ENCODE measurements at regions not wholly inside any gene's neighbourhood (a gene's known extent, or its start where the extent isn't known, plus 50 kb on each side); places are given as distances from the start of the nearest gene placed in this dataset.

GRCh38 chr1:189117072-189117770 lies 1360.4 kb downstream of the BRINP3 start:
- no peak for ATAC-seq (ENCODE audit: poor library complexity)
- no peaks in the 10 kb centered on the region for H3K27me3 Mint-ChIP-seq
- TF ChIP-seq CTCF (IDR thresholded peaks at IDR 0.05) = no peak

GRCh38 chr1:189121941-189122340 lies 1355.7 kb downstream of the BRINP3 start:
- intact Hi-C loops (cut with DNase I, micrococcal nuclease) = no loop called here
- H3K4me3 ChIP-seq (ENCODE audit: low read length) = no peak overlapping the region
- no peak for DNase-seq
- H3K27me3 ChIP-seq (ENCODE audit: control insufficient read depth in 1 of 2, insufficient read depth in 2 of 2, low read length in 2 of 2) = no peaks in the 10 kb centered on the region
- no peaks in the 10 kb centered on the region for H3K36me3 ChIP-seq (ENCODE audit: insufficient read depth, low read length)
- Mint-ChIP-seq H3K9me3 (no peaks in the 10 kb centered on the region), H3K27ac (no peak overlapping the region), H3K27me3 (no peaks in the 10 kb centered on the region), H3K4me1 (ENCODE audit: low read depth) (no peaks in the 10 kb centered on the region), H3K36me3 (ENCODE audit: low read depth) (no peaks in the 10 kb centered on the region), H3K4me3 (no peak overlapping the region)
- TF ChIP-seq CTCF (IDR thresholded peaks at IDR 0.05) = no peak
- no peaks in the 10 kb centered on the region for H3K4me1 ChIP-seq (ENCODE audit: insufficient read depth, low read length)
- POLR2A ChIA-PET = no interaction called here
- CTCF ChIA-PET = no interaction called here
- ATAC-seq (ENCODE audit: poor library complexity) = no peak
- no peaks in the 10 kb centered on the region for H3K9me3 ChIP-seq (ENCODE audit: control insufficient read depth in 1 of 2, insufficient read depth in 1 of 2, low read length in 2 of 2)
- H3K27ac ChIP-seq (ENCODE audit: low read depth in 1 of 2, low read length in 2 of 2) = no peak overlapping the region

More at GRCh38 chr1:189117072-189117770, 1360.4 kb downstream of the BRINP3 start:
- Histone ChIP-seq H3K4me1 (ENCODE audit: insufficient read depth, low read length) (no peaks in the 10 kb centered on the region), H3K36me3 (ENCODE audit: insufficient read depth, low read length) (no peaks in the 10 kb centered on the region), H3K9me3 (ENCODE audit: control insufficient read depth in 1 of 2, insufficient read depth in 1 of 2, low read length in 2 of 2) (no peaks in the 10 kb centered on the region), H3K27me3 (ENCODE audit: control insufficient read depth in 1 of 2, insufficient read depth in 2 of 2, low read length in 2 of 2) (no peaks in the 10 kb centered on the region), H3K27ac (ENCODE audit: low read depth in 1 of 2, low read length in 2 of 2) (no peak overlapping the region), H3K4me3 (ENCODE audit: low read length) (no peak overlapping the region)
- POLR2A ChIA-PET = no interaction called here
- no peak for DNase-seq
- H3K4me3 Mint-ChIP-seq = no peak overlapping the region
- CTCF ChIA-PET = no interaction called here
- no peak overlapping the region for H3K27ac Mint-ChIP-seq
- intact Hi-C loops (cut with DNase I, micrococcal nuclease) = no loop called here
- no peaks in the 10 kb centered on the region for H3K36me3 Mint-ChIP-seq (ENCODE audit: low read depth)
- H3K9me3 Mint-ChIP-seq = peaks cover 5% of the 10 kb centered on the region
- no peaks in the 10 kb centered on the region for H3K4me1 Mint-ChIP-seq (ENCODE audit: low read depth)

- H3K4me3 Mint-ChIP-seq = no peak overlapping the region
- DNase-seq = no peak
- no peaks in the 10 kb centered on the region for H3K27me3 Mint-ChIP-seq
- H3K4me3 ChIP-seq (ENCODE audit: low read length) = no peak overlapping the region
- TF ChIP-seq CTCF (IDR thresholded peaks at IDR 0.05) = no peak
- no peak overlapping the region for H3K27ac Mint-ChIP-seq
- peaks cover 2% of the 10 kb centered on the region for H3K9me3 Mint-ChIP-seq
- ChIA-PET POLR2A (no interaction called here), CTCF (no interaction called here)
- H3K36me3 Mint-ChIP-seq (ENCODE audit: low read depth) = no peaks in the 10 kb centered on the region
- H3K27me3 ChIP-seq (ENCODE audit: control insufficient read depth in 1 of 2, insufficient read depth in 2 of 2, low read length in 2 of 2) = no peaks in the 10 kb centered on the region
- no peak for ATAC-seq (ENCODE audit: poor library complexity)
- no peaks in the 10 kb centered on the region for H3K4me1 Mint-ChIP-seq (ENCODE audit: low read depth)
- no peaks in the 10 kb centered on the region for H3K9me3 ChIP-seq (ENCODE audit: control insufficient read depth in 1 of 2, insufficient read depth in 1 of 2, low read length in 2 of 2)
- H3K4me1 ChIP-seq (ENCODE audit: insufficient read depth, low read length) = no peaks in the 10 kb centered on the region
- intact Hi-C loops (cut with DNase I, micrococcal nuclease) = no loop called here
- H3K27ac ChIP-seq (ENCODE audit: low read depth in 1 of 2, low read length in 2 of 2) = no peak overlapping the region
- H3K36me3 ChIP-seq (ENCODE audit: insufficient read depth, low read length) = no peaks in the 10 kb centered on the region
These were observed 1352.0 kb downstream of the BRINP3 start for GRCh38 chr1:189125694-189126093.
